ENCODE measurements at regions not wholly inside any gene's neighbourhood (a gene's known extent, or its start where the extent isn't known, plus 50 kb on each side); places are given as distances from the start of the nearest gene placed in this dataset.

DNA sequence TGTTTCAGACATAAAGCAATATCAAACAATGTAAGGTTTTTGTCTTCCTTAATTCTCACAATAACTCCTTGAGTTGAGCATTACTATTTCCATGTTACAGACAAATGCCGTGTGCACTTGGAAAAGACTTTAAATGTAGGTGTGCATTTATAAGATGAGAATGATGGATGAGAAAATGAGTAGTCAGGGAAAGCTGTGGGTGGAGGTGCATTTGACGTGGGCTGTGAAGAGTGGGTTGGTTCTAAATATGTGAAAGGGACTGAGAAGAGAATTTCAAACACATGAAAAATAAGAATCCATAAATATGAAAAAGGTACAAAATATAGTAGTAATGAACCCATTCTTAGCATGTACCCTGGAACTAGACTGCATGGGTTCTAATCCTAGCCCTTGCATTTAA is 171.6 kb upstream of the PPP2R2B start:
- no peak for TF ChIP-seq CTCF (IDR thresholded peaks at IDR 0.05; ENCODE audit: insufficient read depth, low read depth, low read length)
- TF ChIP-seq EZH2 (IDR thresholded peaks at IDR 0.05; ENCODE audit: insufficient read depth, low read length): no peak

Data from astrocyte (in vitro differentiated cells and primary cell).